ENCODE measurements at regions not wholly inside any gene's neighbourhood (a gene's known extent, or its start where the extent isn't known, plus 50 kb on each side); places are given as distances from the start of the nearest gene placed in this dataset.

DNA sequence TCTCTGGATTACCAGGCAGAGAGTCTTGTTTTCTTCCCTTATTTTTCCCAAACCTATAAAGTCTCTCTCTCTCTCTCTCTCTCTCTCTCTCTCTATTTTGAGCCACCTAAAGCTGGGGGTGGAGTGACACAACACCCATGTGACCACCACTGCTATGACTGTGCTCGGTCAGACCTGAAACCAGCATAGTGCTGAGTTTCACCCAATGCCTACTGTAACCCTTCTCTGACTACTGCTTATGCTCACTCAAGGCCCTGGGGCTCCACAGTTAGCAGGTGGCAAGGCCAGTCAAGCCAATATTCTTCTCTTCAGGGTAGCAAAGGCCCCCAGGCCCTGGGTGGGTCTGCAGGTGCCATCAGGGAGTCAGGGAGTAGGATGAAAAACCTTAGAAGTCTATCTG lies 114.7 kb upstream of the ARMCX2 start:
- H3K4me3 ChIP-seq (ENCODE audit: control extremely low read depth in 1 of 5, extremely low read depth in 1 of 5, insufficient read depth in 1 of 5, low read depth in 2 of 5, low read length in 4 of 5), result no peak overlapping the region
- no peak for ATAC-seq (ENCODE audit: low read depth)
- no peaks in the 10 kb centered on the region for H4K20me1 ChIP-seq (ENCODE audit: control insufficient read depth, insufficient read depth, low read length, poor library complexity, severe bottlenecking)
- H3K4me2 ChIP-seq (replicated peaks; ENCODE audit: low read depth, low read length, poor library complexity, severe bottlenecking), result no peak overlapping the region
- ChIA-PET POLR2A (no interaction called here), CTCF (no interaction called here)
- H3K4me1 Mint-ChIP-seq, result no peaks in the 10 kb centered on the region
- H3K9ac ChIP-seq (ENCODE audit: low read length), result no peak overlapping the region
- H3K9me3 Mint-ChIP-seq (ENCODE audit: insufficient read depth), result no peaks in the 10 kb centered on the region
- WGBS (ENCODE audit: insufficient coverage), result 100% methylated on average over 1 of the region's 1 CpG
- no peaks in the 10 kb centered on the region for H3K27me3 ChIP-seq (replicated peaks in 1 of 4; ENCODE audit: control extremely low read depth in 1 of 4, control insufficient read depth in 3 of 4, insufficient read depth in 4 of 4, low read length in 3 of 4)
- no peaks in the 10 kb centered on the region for H3K9me3 ChIP-seq (ENCODE audit: control extremely low read depth in 1 of 3, control insufficient read depth in 2 of 3, insufficient read depth in 1 of 3, low read length in 2 of 3)
- intact Hi-C loops (cut with micrococcal nuclease), result no loop called here
- peaks cover 18% of the 10 kb centered on the region for H3K27me3 Mint-ChIP-seq
- H3K4me1 ChIP-seq (ENCODE audit: control insufficient read depth in 2 of 2, insufficient read depth in 2 of 2, low read length in 2 of 2), result no peaks in the 10 kb centered on the region
- H3K4me3 Mint-ChIP-seq, result no peak overlapping the region
- no peak overlapping the region for H3K27ac Mint-ChIP-seq
- H3K79me2 ChIP-seq (ENCODE audit: control insufficient read depth, insufficient read depth, low read length), result no peaks in the 10 kb centered on the region
- TF ChIP-seq, protein P1, sequence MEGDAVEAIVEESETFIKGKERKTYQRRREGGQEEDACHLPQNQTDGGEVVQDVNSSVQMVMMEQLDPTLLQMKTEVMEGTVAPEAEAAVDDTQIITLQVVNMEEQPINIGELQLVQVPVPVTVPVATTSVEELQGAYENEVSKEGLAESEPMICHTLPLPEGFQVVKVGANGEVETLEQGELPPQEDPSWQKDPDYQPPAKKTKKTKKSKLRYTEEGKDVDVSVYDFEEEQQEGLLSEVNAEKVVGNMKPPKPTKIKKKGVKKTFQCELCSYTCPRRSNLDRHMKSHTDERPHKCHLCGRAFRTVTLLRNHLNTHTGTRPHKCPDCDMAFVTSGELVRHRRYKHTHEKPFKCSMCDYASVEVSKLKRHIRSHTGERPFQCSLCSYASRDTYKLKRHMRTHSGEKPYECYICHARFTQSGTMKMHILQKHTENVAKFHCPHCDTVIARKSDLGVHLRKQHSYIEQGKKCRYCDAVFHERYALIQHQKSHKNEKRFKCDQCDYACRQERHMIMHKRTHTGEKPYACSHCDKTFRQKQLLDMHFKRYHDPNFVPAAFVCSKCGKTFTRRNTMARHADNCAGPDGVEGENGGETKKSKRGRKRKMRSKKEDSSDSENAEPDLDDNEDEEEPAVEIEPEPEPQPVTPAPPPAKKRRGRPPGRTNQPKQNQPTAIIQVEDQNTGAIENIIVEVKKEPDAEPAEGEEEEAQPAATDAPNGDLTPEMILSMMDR (IDR thresholded peaks at IDR 0.05), result no peak
- TF ChIP-seq EZH2 (IDR thresholded peaks at IDR 0.05; ENCODE audit: borderline replicate concordance, insufficient read depth, low read depth, low read length, poor library complexity, severe bottlenecking), result no peak
- DNase-seq, result no peak
- no peak overlapping the region for H2AFZ ChIP-seq (ENCODE audit: insufficient read depth, low read depth, low read length, poor library complexity, severe bottlenecking)
- H3K36me3 ChIP-seq (replicated peaks in 1 of 2; ENCODE audit: control extremely low read depth in 1 of 2, control insufficient read depth in 1 of 2, extremely low read depth in 1 of 2, insufficient read depth in 2 of 2, low read length in 1 of 2), result no peaks in the 10 kb centered on the region
- H3K27ac ChIP-seq (ENCODE audit: low read length in 2 of 2), result no peak overlapping the region

DNA sequence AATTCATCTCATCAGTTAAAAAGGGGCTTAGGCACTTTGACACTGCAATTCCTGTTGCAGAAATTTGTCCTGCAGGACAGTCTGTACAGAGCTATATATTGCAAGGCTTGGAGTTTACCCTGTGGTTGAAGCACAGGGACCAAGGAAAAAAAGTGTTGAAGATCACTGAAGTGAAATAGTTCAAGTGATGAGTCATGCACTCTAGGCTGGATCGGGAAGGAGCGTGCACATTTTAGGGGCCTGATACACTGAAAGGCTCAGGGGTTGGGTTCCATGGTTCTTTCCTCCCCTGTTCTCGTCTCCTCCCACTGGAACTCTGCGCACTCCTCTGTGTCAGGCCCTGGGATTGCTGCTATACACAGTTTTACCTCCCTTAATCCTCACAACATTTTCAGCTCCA lies 104.9 kb upstream of the ARMCX2 start:
- intact Hi-C loops (cut with micrococcal nuclease), result no loop called here
- TF ChIP-seq, protein P1 (IDR thresholded peaks at IDR 0.05), result no peak
- no peak for TF ChIP-seq EZH2 (IDR thresholded peaks at IDR 0.05; ENCODE audit: borderline replicate concordance, insufficient read depth, low read depth, low read length, poor library complexity, severe bottlenecking)
- no peaks in the 10 kb centered on the region for H3K9me3 Mint-ChIP-seq (ENCODE audit: insufficient read depth)

More for the DNA sequence above, 104.9 kb upstream of the ARMCX2 start:
- H2AFZ ChIP-seq (ENCODE audit: insufficient read depth, low read depth, low read length, poor library complexity, severe bottlenecking), result no peak overlapping the region
- H3K27ac ChIP-seq (ENCODE audit: low read length in 2 of 2), result no peak overlapping the region
- DNase-seq (no peak), ATAC-seq (ENCODE audit: low read depth) (no peak)
- no peaks in the 10 kb centered on the region for H3K36me3 ChIP-seq (replicated peaks in 1 of 2; ENCODE audit: control extremely low read depth in 1 of 2, control insufficient read depth in 1 of 2, extremely low read depth in 1 of 2, insufficient read depth in 2 of 2, low read length in 1 of 2)
- H3K4me1 ChIP-seq (ENCODE audit: control insufficient read depth in 2 of 2, insufficient read depth in 2 of 2, low read length in 2 of 2), result no peaks in the 10 kb centered on the region
- H3K9me3 ChIP-seq (ENCODE audit: control extremely low read depth in 1 of 3, control insufficient read depth in 2 of 3, insufficient read depth in 1 of 3, low read length in 2 of 3), result no peaks in the 10 kb centered on the region
- H3K79me2 ChIP-seq (ENCODE audit: control insufficient read depth, insufficient read depth, low read length), result no peaks in the 10 kb centered on the region
- ChIA-PET CTCF (no interaction called here), POLR2A (no interaction called here)
- H3K27ac Mint-ChIP-seq, result no peak overlapping the region
- H3K4me2 ChIP-seq (replicated peaks; ENCODE audit: low read depth, low read length, poor library complexity, severe bottlenecking), result no peak overlapping the region
- H3K4me3 Mint-ChIP-seq, result no peak overlapping the region
- no peaks in the 10 kb centered on the region for H3K4me1 Mint-ChIP-seq
- H4K20me1 ChIP-seq (ENCODE audit: control insufficient read depth, insufficient read depth, low read length, poor library complexity, severe bottlenecking), result no peaks in the 10 kb centered on the region
- 100% methylated on average over 1 of the region's 4 CpGs for WGBS (ENCODE audit: insufficient coverage)
- no peak overlapping the region for H3K9ac ChIP-seq (ENCODE audit: low read length)
- H3K27me3 Mint-ChIP-seq, result peaks cover 3% of the 10 kb centered on the region
- no peaks in the 10 kb centered on the region for H3K27me3 ChIP-seq (replicated peaks in 1 of 4; ENCODE audit: control extremely low read depth in 1 of 4, control insufficient read depth in 3 of 4, insufficient read depth in 4 of 4, low read length in 3 of 4)
- no peak overlapping the region for H3K4me3 ChIP-seq (ENCODE audit: control extremely low read depth in 1 of 5, extremely low read depth in 1 of 5, insufficient read depth in 1 of 5, low read depth in 2 of 5, low read length in 4 of 5)
